ENCODE measurements at regions not wholly inside any gene's neighbourhood (a gene's known extent, or its start where the extent isn't known, plus 50 kb on each side); places are given as distances from the start of the nearest gene placed in this dataset.

- no peak for DNase-seq
These were observed 50.4 kb upstream of the ENPP7 start for GRCh38 chr17:79680318-79680695.

GRCh38 chr17:79679631-79680317 is 51.0 kb upstream of the ENPP7 start:
- no peak for DNase-seq

- DNase-seq: no peak
These were observed 51.9 kb upstream of the ENPP7 start for GRCh38 chr17:79678736-79679255.

GRCh38 chr17:79678091-79678735 is 52.5 kb upstream of the ENPP7 start:
- DNase-seq: no peak

- no peak for DNase-seq
These were observed 53.1 kb upstream of the ENPP7 start for GRCh38 chr17:79677646-79678045.

GRCh38 chr17:79676796-79677195 is 53.9 kb upstream of the ENPP7 start:
- no peak for DNase-seq

GRCh38 chr17:79675413-79675725 is 55.4 kb upstream of the ENPP7 start:
- DNase-seq: no peak

GRCh38 chr17:79674506-79675412 is 56.0 kb upstream of the ENPP7 start:
- DNase-seq: no peak

- no peak for DNase-seq
These were observed 57.2 kb upstream of the ENPP7 start for GRCh38 chr17:79673517-79673916.

- DNase-seq: no peak
These were observed 58.2 kb upstream of the ENPP7 start for GRCh38 chr17:79672496-79672895.

GRCh38 chr17:79671085-79671694 is 59.6 kb upstream of the ENPP7 start:
- no peak for DNase-seq

- peak; percentile 48 for DNase-seq
These were observed 59.8 kb upstream of the RBFOX3 start for GRCh38 chr17:79670537-79671084.

- DNase-seq: no peak
These were observed 59.0 kb upstream of the RBFOX3 start for GRCh38 chr17:79669861-79670260.

- DNase-seq: no peak
These were observed 57.7 kb upstream of the RBFOX3 start for GRCh38 chr17:79668344-79669250.

GRCh38 chr17:79667746-79668145 is 56.9 kb upstream of the RBFOX3 start:
- no peak for DNase-seq

GRCh38 chr17:79667121-79667715 is 56.4 kb upstream of the RBFOX3 start:
- no peak for DNase-seq

- DNase-seq: no peak
These were observed 55.3 kb upstream of the RBFOX3 start for GRCh38 chr17:79666111-79666510.

GRCh38 chr17:79664930-79665737 is 54.3 kb upstream of the RBFOX3 start:
- DNase-seq: peak; percentile 24

- no peak for DNase-seq
These were observed 50.6 kb upstream of the RBFOX3 start for GRCh38 chr17:79661292-79662041.

Measured in NCI-H2107 (cell line).